ENCODE measurements at regions not wholly inside any gene's neighbourhood (a gene's known extent, or its start where the extent isn't known, plus 50 kb on each side); places are given as distances from the start of the nearest gene placed in this dataset.

- TF ChIP-seq CTCF (IDR thresholded peaks at IDR 0.05) (no peak), POLR2A (IDR thresholded peaks at IDR 0.05) (no peak)
These were observed 367.2 kb downstream of the EPM2A start for GRCh38 chr6:145368075-145368474.
